ENCODE measurements at regions not wholly inside any gene's neighbourhood (a gene's known extent, or its start where the extent isn't known, plus 50 kb on each side); places are given as distances from the start of the nearest gene placed in this dataset.

DNA sequence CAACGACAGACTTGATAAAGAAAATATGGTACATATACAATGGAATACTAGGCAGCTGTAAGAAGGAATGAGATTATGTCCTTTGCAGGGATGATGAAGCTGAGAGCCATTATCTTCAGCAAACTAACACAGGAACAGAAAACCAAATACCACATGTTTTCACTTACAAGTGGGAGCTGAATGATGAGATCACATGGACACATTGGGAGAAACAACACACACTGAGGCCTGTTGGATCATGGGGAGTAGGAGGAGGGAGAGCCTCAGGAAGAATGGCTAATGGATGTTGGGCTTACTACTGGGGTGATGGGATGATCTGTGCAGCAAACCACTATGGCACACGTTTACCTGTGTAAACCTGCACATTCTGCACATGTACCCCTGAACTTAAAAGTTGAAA lies 209.7 kb downstream of the SPRY1 start:
- ChIA-PET POLR2A (no interaction called here), CTCF (interaction anchor here (1.9 kb wide), 1 partner anchor 42 kb away, joined by 10 read pairs; no protein-coding TSS in a partner anchor)
- DNase-seq (ENCODE audit: extremely low spot score), result no peak
- TF ChIP-seq, protein P1, sequence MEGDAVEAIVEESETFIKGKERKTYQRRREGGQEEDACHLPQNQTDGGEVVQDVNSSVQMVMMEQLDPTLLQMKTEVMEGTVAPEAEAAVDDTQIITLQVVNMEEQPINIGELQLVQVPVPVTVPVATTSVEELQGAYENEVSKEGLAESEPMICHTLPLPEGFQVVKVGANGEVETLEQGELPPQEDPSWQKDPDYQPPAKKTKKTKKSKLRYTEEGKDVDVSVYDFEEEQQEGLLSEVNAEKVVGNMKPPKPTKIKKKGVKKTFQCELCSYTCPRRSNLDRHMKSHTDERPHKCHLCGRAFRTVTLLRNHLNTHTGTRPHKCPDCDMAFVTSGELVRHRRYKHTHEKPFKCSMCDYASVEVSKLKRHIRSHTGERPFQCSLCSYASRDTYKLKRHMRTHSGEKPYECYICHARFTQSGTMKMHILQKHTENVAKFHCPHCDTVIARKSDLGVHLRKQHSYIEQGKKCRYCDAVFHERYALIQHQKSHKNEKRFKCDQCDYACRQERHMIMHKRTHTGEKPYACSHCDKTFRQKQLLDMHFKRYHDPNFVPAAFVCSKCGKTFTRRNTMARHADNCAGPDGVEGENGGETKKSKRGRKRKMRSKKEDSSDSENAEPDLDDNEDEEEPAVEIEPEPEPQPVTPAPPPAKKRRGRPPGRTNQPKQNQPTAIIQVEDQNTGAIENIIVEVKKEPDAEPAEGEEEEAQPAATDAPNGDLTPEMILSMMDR (IDR thresholded peaks at IDR 0.05; ENCODE audit: control extremely low read depth, extremely low read depth, low read depth, missing control alignments), result no peak

DNA sequence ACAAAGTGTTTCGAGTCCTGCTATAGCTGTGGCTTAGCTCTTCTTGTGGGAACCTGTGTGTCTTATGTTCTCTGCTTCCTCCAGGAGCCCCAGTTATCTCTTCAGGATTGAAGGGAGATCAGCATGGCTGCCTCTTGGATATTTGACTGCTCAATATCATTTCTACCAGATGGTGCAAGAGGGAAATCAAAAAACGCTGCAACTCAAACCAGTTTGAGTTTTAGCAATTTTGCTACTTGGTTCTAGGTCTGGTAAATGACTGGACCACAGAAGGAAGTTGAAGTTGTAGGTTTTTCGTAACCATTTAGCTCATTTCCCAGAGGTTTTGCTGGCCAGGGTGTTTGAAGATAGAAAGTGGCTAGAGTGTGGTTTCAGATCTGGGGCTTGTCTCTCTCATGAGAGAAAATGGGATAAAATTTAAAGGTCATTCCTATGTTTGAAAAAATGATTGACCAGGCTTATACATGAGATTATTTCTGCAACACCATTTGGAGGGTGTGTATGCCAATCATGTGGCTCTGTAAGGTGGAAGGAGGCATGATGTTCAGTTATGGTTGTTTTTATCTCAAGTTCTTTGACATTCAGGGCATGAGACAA lies 210.4 kb downstream of the SPRY1 start:
- ChIA-PET POLR2A (no interaction called here), CTCF (interaction anchor here (1.0 to 1.9 kb wide), 2 partner anchors 9 to 43 kb away, joined by 3 to 10 read pairs; no protein-coding TSS in a partner anchor)
- TF ChIP-seq, protein P1 (IDR thresholded peaks at IDR 0.05; ENCODE audit: control extremely low read depth, extremely low read depth, low read depth, missing control alignments), result no peak
- DNase-seq (ENCODE audit: extremely low spot score), result no peak

DNA sequence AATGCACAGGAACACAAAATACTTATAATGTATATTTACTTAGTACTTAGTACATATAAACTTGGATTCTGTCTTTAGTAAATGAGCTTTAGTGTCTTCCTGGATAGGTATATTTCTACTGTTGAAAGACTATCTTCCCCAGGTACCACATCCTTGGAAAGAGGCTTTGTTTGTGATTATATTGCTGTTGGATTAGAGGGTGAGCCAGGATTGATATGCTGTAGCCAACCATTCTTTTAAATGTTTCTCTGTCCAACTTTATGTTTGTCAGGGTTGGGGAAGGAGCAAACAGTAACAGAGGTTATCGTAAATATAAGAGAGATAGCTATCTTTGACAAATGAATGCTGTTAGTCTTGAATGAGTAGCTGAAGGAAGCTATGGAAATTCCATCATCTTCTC lies 213.2 kb downstream of the SPRY1 start:
- no peak for DNase-seq (ENCODE audit: extremely low spot score)
- POLR2A ChIA-PET, result no interaction called here
- TF ChIP-seq, protein P1 (IDR thresholded peaks at IDR 0.05; ENCODE audit: control extremely low read depth, extremely low read depth, low read depth, missing control alignments), result no peak
- CTCF ChIA-PET, result interaction anchor here (0.9 to 1.9 kb wide), 6 partner anchors 8 to 28 kb away, joined by 3 to 6 read pairs (median 4); no protein-coding TSS in a partner anchor

DNA sequence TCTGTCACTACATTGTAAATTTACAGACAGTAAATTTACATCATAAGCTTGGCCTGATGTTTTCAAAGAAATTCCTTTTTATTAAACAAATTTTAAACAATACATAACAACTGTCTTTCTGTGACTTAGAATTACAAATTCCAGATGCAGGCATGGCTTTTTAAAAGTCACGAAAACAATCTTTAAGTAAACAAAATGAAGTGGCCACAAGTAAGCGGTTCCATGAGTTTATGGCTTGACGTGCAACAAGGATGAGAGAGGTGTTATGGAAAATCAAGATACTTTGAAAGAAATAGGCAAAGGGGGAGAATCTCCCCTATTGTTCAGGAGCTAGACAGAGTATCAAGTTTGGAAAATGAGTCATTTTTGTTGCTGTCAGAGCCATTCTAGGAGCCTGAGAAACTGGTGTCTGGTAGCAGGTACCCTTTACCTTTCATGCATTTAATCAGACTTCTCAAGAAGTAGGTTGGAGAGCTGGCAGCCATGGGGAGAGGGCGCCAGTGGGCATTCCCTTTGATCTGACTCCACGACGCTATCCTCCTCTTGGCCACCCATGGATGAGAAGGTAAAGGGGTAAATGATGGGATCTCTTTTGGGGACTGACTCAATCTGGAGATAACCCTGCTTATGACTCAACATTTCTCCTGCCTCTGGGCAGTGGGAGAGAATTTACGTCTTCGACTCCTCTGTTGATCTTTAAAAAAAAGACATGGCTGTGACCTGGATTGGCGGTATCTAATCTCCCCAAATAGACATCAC lies 217.2 kb downstream of the SPRY1 start:
- TF ChIP-seq, protein P1 (IDR thresholded peaks at IDR 0.05; ENCODE audit: control extremely low read depth, extremely low read depth, low read depth, missing control alignments), result no peak
- no peak for DNase-seq (ENCODE audit: extremely low spot score)
- ChIA-PET POLR2A (no interaction called here), CTCF (no interaction called here)

DNA sequence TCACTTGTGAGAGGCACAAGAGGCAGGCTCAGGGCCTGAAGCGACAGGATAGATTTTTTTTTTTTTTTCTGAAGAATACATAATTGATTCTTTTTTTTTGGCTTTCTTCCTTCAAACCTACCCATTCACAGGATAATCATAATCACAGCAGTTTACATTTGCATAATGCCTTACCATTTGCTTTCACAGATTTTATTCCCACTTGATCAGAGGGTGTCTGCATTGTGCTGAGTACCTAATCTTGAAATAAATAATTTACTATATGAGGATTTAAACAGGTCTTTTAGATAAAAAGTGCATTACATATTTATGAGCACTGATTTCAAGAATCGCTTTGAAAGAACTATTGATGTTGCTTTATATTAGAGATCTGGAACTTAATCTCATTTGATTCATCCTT lies 219.3 kb downstream of the SPRY1 start:
- DNase-seq (ENCODE audit: extremely low spot score), result no peak
- ChIA-PET CTCF (no interaction called here), POLR2A (no interaction called here)
- TF ChIP-seq, protein P1 (IDR thresholded peaks at IDR 0.05; ENCODE audit: control extremely low read depth, extremely low read depth, low read depth, missing control alignments), result no peak

DNA sequence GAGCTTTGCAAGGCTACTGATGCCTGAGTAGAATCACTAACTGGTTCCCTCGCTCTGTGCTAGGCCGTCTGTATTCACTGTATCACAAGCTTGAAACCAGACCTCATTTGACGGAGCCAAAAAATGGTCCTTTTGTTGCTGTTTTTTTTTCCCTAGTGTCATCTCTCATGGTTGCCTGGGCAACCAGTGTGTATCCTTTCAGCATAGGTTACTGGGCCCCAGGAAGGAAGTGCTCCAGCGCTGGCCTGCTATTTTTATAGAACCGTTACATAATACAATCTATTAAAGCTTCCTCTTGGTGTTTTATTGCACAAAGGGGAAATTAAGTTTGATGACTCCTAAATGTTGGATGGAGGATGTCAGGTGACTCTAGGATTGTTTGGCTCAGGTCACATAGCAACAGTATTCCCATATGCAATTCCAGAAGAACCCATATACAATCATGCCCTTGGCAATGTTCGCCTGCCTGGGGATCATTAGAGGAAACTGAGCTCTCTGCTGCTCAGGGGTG lies 220.4 kb downstream of the SPRY1 start:
- TF ChIP-seq, protein P1 (IDR thresholded peaks at IDR 0.05; ENCODE audit: control extremely low read depth, extremely low read depth, low read depth, missing control alignments), result no peak
- no peak for DNase-seq (ENCODE audit: extremely low spot score)
- POLR2A ChIA-PET, result no interaction called here
- CTCF ChIA-PET, result interaction anchor here (1.0 kb wide), 1 partner anchor 55 kb away, joined by 4 read pairs; no protein-coding TSS in a partner anchor
